Parathyroid adenoma (tissue), 2 donors: ENCODE measurements at regions not wholly inside any gene's neighbourhood (a gene's known extent, or its start where the extent isn't known, plus 50 kb on each side); places are given as distances from the start of the nearest gene placed in this dataset.

ENCODE experiments used
- H2AFZ ChIP-seq: fragments of 300-600 bp; sonication (generic); one replicate; pipeline ENCODE4 v1.7.0; 2017; ENCODE audit warnings: antibody characterized with exemption, mild to moderate bottlenecking
- H3K27ac ChIP-seq: fragments of 300-600 bp; sonication (generic); one replicate; pipeline ENCODE4 v1.7.0; 2017
- H3K27me3 ChIP-seq: fragments of 300-600 bp; sonication (generic); one replicate; pipeline ENCODE4 v1.7.0; 2017; ENCODE audit warnings: low read length; ENCODE audit not compliant: control insufficient read depth, insufficient read depth
- H3K36me3 ChIP-seq: fragments of 300-600 bp; sonication (generic); one replicate; pipeline ENCODE4 v1.7.0; 2017; ENCODE audit warnings: low read length; ENCODE audit not compliant: control insufficient read depth, insufficient read depth
- H3K4me1 ChIP-seq: fragments of 300-600 bp; sonication (generic); one replicate; pipeline ENCODE4 v1.7.0; 2017; ENCODE audit warnings: control low read depth
- H3K4me2 ChIP-seq: fragments of 300-600 bp; sonication (generic); one replicate; pipeline ENCODE4 v1.7.0; 2017; ENCODE audit warnings: low read length
- H3K4me3 ChIP-seq: fragments of 300-600 bp; sonication (generic); one replicate; pipeline ENCODE4 v1.7.0; 2017; ENCODE audit warnings: low read depth, low read length
- H3K79me2 ChIP-seq: fragments of 300-600 bp; sonication (generic); one replicate; pipeline ENCODE4 v1.7.0; 2017; ENCODE audit warnings: control low read depth
- H3K9ac ChIP-seq: fragments of 300-600 bp; sonication (generic); one replicate; pipeline ENCODE4 v1.7.0; 2017; ENCODE audit warnings: mild to moderate bottlenecking
- H3K9me3 ChIP-seq: fragments of 300-600 bp; sonication (generic); one replicate; pipeline ENCODE4 v1.7.0; 2017; ENCODE audit warnings: low read length; ENCODE audit not compliant: control insufficient read depth
- CTCF ChIP-seq: fragments of 300-600 bp; sonication (generic); IDR thresholded peaks from one replicate; pipeline ENCODE4 v1.7.0; 2017; ENCODE audit warnings: antibody characterized with exemption, mild to moderate bottlenecking
- donor health status: primary hyperparathyroidism.

DNA sequence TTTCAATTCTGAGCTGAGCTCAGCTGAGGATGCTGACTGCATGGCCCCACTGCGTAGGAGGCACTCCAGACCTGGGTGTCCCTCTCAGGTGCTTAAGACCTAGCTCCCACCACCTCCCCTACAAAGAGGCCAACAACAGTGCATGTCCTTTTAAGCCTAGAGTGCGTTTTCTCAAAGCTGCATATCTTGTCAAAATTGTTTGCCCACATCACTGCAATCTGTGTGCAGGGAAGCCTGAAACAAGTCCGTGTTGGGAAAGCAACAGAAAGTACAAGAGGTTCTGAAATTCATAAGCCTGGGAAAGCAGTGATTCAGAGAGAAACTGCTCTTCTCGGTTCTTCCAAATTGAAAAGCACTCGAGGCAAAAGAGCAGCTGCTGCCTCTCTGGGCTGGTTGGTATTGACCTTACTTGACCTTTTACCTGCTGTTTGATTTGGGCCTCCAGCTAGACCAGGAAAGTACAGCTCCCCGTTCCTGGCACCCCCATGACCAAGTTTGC is 238.4 kb downstream of the NR2F1-AS1 start:
- no peak overlapping the region for H3K4me2 ChIP-seq
- no peak overlapping the region for H3K9ac ChIP-seq
- H3K9me3 ChIP-seq = no peaks in the 10 kb centered on the region
- H3K36me3 ChIP-seq = no peaks in the 10 kb centered on the region
- H3K27me3 ChIP-seq = no peaks in the 10 kb centered on the region
- no peak overlapping the region for H3K27ac ChIP-seq
- no peak overlapping the region for H3K4me3 ChIP-seq
- H3K79me2 ChIP-seq = no peaks in the 10 kb centered on the region
- H3K4me1 ChIP-seq = no peaks in the 10 kb centered on the region
- no peak for TF ChIP-seq CTCF
- H2AFZ ChIP-seq = no peak overlapping the region

GRCh38 chr5:93340881-93341280 is 240.1 kb downstream of the NR2F1-AS1 start:
- no peaks in the 10 kb centered on the region for H3K9me3 ChIP-seq
- no peaks in the 10 kb centered on the region for H3K27me3 ChIP-seq
- H3K4me3 ChIP-seq = no peak overlapping the region
- no peak for TF ChIP-seq CTCF
- H3K4me2 ChIP-seq = no peak overlapping the region
- no peak overlapping the region for H2AFZ ChIP-seq
- H3K4me1 ChIP-seq = no peaks in the 10 kb centered on the region
- H3K36me3 ChIP-seq = no peaks in the 10 kb centered on the region
- no peak overlapping the region for H3K9ac ChIP-seq
- H3K27ac ChIP-seq = no peak overlapping the region
- no peaks in the 10 kb centered on the region for H3K79me2 ChIP-seq

GRCh38 chr5:93337138-93337537 is 243.9 kb downstream of the NR2F1-AS1 start:
- Histone ChIP-seq H3K36me3 (no peaks in the 10 kb centered on the region), H3K4me1 (no peaks in the 10 kb centered on the region), H2AFZ (no peak overlapping the region), H3K9ac (no peak overlapping the region), H3K79me2 (no peaks in the 10 kb centered on the region), H3K9me3 (no peaks in the 10 kb centered on the region), H3K27ac (no peak overlapping the region), H3K27me3 (no peaks in the 10 kb centered on the region), H3K4me2 (no peak overlapping the region), H3K4me3 (no peak overlapping the region)
- TF ChIP-seq CTCF = no peak

DNA sequence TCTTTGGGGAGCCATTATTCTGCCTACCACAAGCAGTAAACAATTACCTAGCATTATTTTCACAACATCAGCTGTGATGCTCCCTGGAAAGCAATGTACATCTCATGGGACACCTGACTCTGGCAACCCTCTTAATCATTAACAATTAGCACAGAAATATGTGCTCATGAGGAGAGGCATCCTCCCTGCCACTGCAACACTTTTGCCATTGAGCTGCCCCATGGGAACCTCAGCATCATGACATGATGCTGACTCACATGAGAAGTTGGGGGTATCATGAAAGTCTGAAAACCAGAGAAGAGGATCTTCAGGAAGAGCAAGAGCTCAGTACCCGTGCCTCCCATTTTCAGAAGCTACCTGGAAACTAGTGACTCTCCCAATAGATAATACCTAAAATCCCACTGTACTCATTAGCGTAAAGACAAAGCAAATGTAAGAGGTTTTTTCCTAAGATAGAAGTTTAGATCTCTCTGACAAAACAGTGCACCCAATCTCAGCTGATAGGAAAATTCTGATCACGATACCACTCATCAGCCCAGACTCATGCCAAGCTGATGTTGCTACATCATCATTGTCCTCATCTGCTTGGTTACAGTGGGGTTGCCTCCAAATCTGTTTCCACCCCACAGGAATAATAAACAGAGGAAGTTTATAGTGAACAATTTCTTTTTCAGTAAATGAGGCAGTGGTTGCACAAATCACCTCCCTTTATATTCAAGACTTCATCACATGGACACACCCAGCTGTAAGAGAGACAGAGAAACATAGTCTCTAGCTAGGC is 244.5 kb downstream of the NR2F1-AS1 start:
- no peak overlapping the region for H3K9ac ChIP-seq
- no peaks in the 10 kb centered on the region for H3K36me3 ChIP-seq
- H3K9me3 ChIP-seq = no peaks in the 10 kb centered on the region
- H3K27ac ChIP-seq = no peak overlapping the region
- no peak overlapping the region for H2AFZ ChIP-seq
- no peaks in the 10 kb centered on the region for H3K27me3 ChIP-seq
- no peaks in the 10 kb centered on the region for H3K79me2 ChIP-seq
- no peak for TF ChIP-seq CTCF
- H3K4me2 ChIP-seq = no peak overlapping the region
- H3K4me1 ChIP-seq = no peaks in the 10 kb centered on the region
- H3K4me3 ChIP-seq = no peak overlapping the region

DNA sequence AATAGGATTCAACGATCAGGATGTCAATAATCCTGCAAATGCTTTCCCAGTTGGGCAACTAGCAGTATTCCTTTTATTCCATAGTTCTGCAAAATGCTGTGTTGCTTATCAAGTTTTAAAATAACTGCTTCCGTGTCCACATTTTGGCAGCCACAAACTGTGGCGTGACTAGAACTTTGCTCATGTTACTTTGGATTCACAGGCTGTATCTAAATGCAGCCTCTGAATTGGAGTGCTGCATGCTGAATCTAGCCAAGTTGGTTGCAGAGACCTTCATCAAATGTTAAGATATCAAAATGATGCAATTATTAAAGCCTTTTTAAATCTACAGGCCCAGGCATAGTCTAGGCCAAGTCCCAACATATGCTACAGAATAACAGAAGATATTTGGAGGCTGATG is 249.2 kb downstream of the NR2F1-AS1 start:
- Histone ChIP-seq H3K79me2 (no peaks in the 10 kb centered on the region), H3K4me2 (no peak overlapping the region), H3K4me3 (no peak overlapping the region), H3K9me3 (no peaks in the 10 kb centered on the region), H3K36me3 (no peaks in the 10 kb centered on the region), H3K9ac (no peak overlapping the region), H3K27ac (no peak overlapping the region), H3K4me1 (no peaks in the 10 kb centered on the region), H3K27me3 (no peaks in the 10 kb centered on the region), H2AFZ (no peak overlapping the region)
- TF ChIP-seq CTCF = no peak
